ENCODE measurements at regions not wholly inside any gene's neighbourhood (a gene's known extent, or its start where the extent isn't known, plus 50 kb on each side); places are given as distances from the start of the nearest gene placed in this dataset.

DNA sequence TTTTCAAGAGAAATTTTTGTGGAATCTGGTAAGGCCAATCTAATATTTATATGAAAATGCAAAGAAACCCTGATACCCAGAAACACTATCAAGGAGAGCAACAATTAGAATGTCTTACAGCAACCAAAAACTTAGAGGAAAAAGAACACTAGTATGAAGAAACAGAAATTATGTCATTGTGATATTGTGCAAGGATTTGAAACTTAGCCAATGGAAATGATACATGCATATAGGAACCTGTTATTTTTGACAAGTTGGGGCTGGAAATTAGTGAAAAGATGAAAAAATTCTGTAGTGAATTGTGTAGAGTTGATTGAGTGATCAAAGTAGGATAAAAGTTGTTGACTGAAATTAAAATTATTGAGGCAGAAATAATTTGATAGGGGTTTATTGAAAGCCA lies 792.6 kb upstream of the SLITRK6 start:
- Histone ChIP-seq H3K27ac (ENCODE audit: low read length) (no peak overlapping the region), H3F3A (ENCODE audit: insufficient read depth, low read length) (no peaks in the 10 kb centered on the region), H3K9ac (ENCODE audit: low read length) (no peak overlapping the region), H3K9me3 (replicated peaks; ENCODE audit: insufficient read depth, low read length) (no peaks in the 10 kb centered on the region), H4K20me1 (ENCODE audit: insufficient read depth, low read length) (no peaks in the 10 kb centered on the region), H3K36me3 (replicated peaks; ENCODE audit: insufficient read depth, low read length) (no peaks in the 10 kb centered on the region), H3K4me2 (ENCODE audit: low read depth, low read length) (no peak overlapping the region), H3K4me3 (ENCODE audit: low read length) (no peak overlapping the region), H3K27me3 (replicated peaks; ENCODE audit: insufficient read depth, low read length) (no peaks in the 10 kb centered on the region), H2AFZ (ENCODE audit: low read length) (no peak overlapping the region), H3K9me2 (replicated peaks; ENCODE audit: insufficient read depth, low read length) (no peaks in the 10 kb centered on the region), H3K79me2 (ENCODE audit: low read length) (no peaks in the 10 kb centered on the region), H3K4me1 (ENCODE audit: low read length) (no peaks in the 10 kb centered on the region)
- TF ChIP-seq EZH2 (optimal IDR thresholded peaks at IDR 0.05; ENCODE audit: low read depth, low read length) (no peak), EZH2phosphoT487 (IDR thresholded peaks at IDR 0.05; ENCODE audit: low read length) (no peak)
- TF ChIP-seq, protein P1, sequence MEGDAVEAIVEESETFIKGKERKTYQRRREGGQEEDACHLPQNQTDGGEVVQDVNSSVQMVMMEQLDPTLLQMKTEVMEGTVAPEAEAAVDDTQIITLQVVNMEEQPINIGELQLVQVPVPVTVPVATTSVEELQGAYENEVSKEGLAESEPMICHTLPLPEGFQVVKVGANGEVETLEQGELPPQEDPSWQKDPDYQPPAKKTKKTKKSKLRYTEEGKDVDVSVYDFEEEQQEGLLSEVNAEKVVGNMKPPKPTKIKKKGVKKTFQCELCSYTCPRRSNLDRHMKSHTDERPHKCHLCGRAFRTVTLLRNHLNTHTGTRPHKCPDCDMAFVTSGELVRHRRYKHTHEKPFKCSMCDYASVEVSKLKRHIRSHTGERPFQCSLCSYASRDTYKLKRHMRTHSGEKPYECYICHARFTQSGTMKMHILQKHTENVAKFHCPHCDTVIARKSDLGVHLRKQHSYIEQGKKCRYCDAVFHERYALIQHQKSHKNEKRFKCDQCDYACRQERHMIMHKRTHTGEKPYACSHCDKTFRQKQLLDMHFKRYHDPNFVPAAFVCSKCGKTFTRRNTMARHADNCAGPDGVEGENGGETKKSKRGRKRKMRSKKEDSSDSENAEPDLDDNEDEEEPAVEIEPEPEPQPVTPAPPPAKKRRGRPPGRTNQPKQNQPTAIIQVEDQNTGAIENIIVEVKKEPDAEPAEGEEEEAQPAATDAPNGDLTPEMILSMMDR (IDR thresholded peaks at IDR 0.05; ENCODE audit: low read length), result no peak
- no peak for DNase-seq

DNA sequence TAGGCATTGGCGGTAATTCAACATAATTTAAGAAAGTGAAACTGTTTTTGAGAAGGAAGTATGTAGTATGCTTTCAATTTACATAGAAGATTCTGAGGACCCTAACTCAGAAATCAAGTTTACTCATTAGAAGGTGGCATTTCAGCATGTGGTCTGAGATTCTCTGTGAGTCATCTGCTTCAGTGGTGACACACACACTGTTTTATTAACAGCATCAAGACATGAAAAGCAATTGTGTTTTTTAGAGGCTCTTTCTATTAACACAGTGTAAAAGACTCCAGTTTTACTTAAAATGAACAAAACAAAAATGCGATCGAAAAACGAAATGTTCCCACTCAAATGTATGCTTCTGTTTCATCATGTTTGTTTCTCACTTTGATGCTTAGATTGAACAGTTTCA lies 802.1 kb upstream of the SLITRK6 start:
- no peaks in the 10 kb centered on the region for H3K79me2 ChIP-seq (ENCODE audit: low read length)
- H3F3A ChIP-seq (ENCODE audit: insufficient read depth, low read length), result no peaks in the 10 kb centered on the region
- H3K4me1 ChIP-seq (ENCODE audit: low read length), result no peaks in the 10 kb centered on the region
- H3K36me3 ChIP-seq (replicated peaks; ENCODE audit: insufficient read depth, low read length), result no peaks in the 10 kb centered on the region
- H3K9me2 ChIP-seq (replicated peaks; ENCODE audit: insufficient read depth, low read length), result no peaks in the 10 kb centered on the region
- H4K20me1 ChIP-seq (ENCODE audit: insufficient read depth, low read length), result no peaks in the 10 kb centered on the region
- H2AFZ ChIP-seq (ENCODE audit: low read length), result no peak overlapping the region
- no peaks in the 10 kb centered on the region for H3K9me3 ChIP-seq (replicated peaks; ENCODE audit: insufficient read depth, low read length)
- TF ChIP-seq, protein P1 (IDR thresholded peaks at IDR 0.05; ENCODE audit: low read length), result no peak
- TF ChIP-seq EZH2phosphoT487 (IDR thresholded peaks at IDR 0.05; ENCODE audit: low read length), result no peak
- no peak for TF ChIP-seq EZH2 (optimal IDR thresholded peaks at IDR 0.05; ENCODE audit: low read depth, low read length)
- no peak overlapping the region for H3K4me2 ChIP-seq (ENCODE audit: low read depth, low read length)
- H3K9ac ChIP-seq (ENCODE audit: low read length), result no peak overlapping the region
- H3K4me3 ChIP-seq (ENCODE audit: low read length), result no peak overlapping the region
- no peak for DNase-seq
- no peak overlapping the region for H3K27ac ChIP-seq (ENCODE audit: low read length)
- H3K27me3 ChIP-seq (replicated peaks; ENCODE audit: insufficient read depth, low read length), result no peaks in the 10 kb centered on the region

DNA sequence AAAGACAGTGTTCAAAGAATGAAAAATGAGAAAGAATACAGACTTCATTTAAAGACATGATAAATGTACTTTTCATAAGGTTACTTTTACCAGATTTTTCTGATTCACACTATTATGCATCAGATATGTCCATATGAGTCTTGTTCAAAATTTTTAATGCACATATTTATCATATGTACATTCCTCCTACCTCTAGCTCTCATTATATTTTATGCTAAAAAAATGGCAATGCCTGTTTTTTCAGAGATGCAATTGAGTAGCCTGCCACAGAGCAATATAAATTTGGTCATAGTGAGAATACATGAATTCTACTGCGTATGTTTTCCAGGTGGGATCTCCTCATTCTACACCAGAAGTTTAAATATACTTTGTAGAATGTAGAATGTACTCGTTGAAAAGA lies 807.0 kb upstream of the SLITRK6 start:
- Histone ChIP-seq H3K4me2 (ENCODE audit: low read depth, low read length) (no peak overlapping the region), H3K9me3 (replicated peaks; ENCODE audit: insufficient read depth, low read length) (no peaks in the 10 kb centered on the region), H3K27ac (ENCODE audit: low read length) (no peak overlapping the region), H3K4me1 (ENCODE audit: low read length) (no peaks in the 10 kb centered on the region), H2AFZ (ENCODE audit: low read length) (no peak overlapping the region), H3K4me3 (ENCODE audit: low read length) (no peak overlapping the region), H3K79me2 (ENCODE audit: low read length) (no peaks in the 10 kb centered on the region), H3K9me2 (replicated peaks; ENCODE audit: insufficient read depth, low read length) (no peaks in the 10 kb centered on the region), H3K36me3 (replicated peaks; ENCODE audit: insufficient read depth, low read length) (no peaks in the 10 kb centered on the region), H3K9ac (ENCODE audit: low read length) (no peak overlapping the region), H3K27me3 (replicated peaks; ENCODE audit: insufficient read depth, low read length) (no peaks in the 10 kb centered on the region), H3F3A (ENCODE audit: insufficient read depth, low read length) (no peaks in the 10 kb centered on the region), H4K20me1 (ENCODE audit: insufficient read depth, low read length) (no peaks in the 10 kb centered on the region)
- no peak for TF ChIP-seq EZH2phosphoT487 (IDR thresholded peaks at IDR 0.05; ENCODE audit: low read length)
- TF ChIP-seq EZH2 (optimal IDR thresholded peaks at IDR 0.05; ENCODE audit: low read depth, low read length), result no peak
- TF ChIP-seq, protein P1 (IDR thresholded peaks at IDR 0.05; ENCODE audit: low read length), result no peak
- DNase-seq, result no peak

Data from MM.1S (cell line).